VCaP (cell line): ENCODE measurements at regions not wholly inside any gene's neighbourhood (a gene's known extent, or its start where the extent isn't known, plus 50 kb on each side); places are given as distances from the start of the nearest gene placed in this dataset.

ENCODE experiments used
- H3K27ac ChIP-seq: fragments of 450-650 bp; 2 replicates; pipeline ENCODE4 v1.5.1; 2017
- TF ChIP-seq, protein P1 (sequence below): fragments of 450-650 bp; conservative IDR thresholded peaks from 2 replicates; pipeline ENCODE4 v1.5.1; 2017; ENCODE audit warnings: mild to moderate bottlenecking, moderate library complexity

DNA sequence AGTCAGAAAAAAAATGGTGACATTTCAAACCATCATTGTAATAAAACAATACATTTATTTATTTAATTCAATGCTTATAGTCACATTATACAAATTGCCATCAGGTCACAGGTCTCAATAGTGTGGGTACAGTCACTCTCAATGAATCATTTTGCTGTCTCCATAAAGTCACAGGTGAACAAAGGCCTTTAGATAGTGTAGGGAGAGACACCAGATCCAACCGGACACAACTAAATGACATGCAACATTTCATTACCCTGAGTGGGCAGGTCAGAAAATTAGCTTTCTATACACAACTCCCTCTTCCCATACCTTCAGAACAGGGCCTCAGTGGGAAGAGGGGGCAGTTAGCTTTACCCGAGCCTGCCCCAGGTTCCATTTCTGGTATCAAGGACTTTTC is 63.2 kb downstream of the STYXL2 start:
- H3K27ac ChIP-seq, result no peak overlapping the region
- TF ChIP-seq, protein P1, sequence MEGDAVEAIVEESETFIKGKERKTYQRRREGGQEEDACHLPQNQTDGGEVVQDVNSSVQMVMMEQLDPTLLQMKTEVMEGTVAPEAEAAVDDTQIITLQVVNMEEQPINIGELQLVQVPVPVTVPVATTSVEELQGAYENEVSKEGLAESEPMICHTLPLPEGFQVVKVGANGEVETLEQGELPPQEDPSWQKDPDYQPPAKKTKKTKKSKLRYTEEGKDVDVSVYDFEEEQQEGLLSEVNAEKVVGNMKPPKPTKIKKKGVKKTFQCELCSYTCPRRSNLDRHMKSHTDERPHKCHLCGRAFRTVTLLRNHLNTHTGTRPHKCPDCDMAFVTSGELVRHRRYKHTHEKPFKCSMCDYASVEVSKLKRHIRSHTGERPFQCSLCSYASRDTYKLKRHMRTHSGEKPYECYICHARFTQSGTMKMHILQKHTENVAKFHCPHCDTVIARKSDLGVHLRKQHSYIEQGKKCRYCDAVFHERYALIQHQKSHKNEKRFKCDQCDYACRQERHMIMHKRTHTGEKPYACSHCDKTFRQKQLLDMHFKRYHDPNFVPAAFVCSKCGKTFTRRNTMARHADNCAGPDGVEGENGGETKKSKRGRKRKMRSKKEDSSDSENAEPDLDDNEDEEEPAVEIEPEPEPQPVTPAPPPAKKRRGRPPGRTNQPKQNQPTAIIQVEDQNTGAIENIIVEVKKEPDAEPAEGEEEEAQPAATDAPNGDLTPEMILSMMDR, result no peak

DNA sequence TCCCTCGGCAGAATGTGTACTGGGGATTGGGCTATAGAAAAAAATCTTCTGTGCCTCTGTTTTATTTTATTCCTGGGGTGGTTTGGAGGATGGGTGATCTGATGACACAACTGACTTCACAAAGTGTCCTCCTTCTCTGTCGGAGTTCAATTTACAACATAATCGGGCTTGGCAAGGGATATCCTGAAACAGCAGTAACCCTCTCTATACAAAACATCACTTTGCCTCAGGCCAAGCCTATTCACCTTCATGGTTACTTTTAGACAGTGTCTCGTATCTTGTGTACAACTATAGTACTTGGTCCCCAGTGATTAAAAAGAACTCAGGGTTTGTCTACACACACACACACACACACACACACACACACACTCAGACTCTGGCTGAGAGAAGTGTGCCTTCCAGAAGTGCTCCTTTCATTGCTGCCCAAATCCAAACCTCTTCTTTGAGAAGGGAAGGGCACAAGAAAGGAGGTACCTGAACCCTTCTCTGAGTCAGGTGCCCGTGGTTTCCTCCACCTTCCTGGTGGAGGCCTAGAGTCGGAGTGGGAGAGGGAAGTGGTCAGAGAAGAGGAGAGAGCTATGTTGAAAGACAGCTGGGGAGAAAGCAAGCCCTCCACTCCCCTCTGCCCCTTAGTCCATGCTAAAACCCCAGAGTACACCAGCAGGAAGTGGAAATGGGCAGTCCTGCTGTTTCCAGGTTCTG is 62.4 kb upstream of the POU2F1 start:
- no peak overlapping the region for H3K27ac ChIP-seq
- TF ChIP-seq, protein P1, result no peak

DNA sequence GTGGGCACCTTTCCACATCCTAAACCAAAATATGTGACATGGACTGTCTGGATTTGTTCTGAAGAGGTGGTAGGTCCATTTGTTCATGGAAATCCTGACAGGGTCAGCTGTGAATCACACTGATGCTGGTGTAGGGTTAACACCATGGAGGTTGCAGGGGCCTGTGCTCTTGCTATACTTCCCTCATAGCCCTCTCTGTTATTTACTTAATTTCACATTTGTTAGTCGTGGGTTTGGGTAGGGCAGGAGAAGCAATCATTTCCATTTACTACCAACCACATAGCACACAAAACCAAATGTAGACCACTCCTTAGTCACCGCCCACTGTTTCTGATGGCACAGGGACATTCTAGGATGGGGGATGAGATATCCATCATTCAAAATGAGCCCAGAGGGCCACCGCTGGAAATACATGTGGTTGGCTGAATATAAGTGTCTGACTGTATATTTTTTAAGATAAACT is 61.8 kb upstream of the POU2F1 start:
- TF ChIP-seq, protein P1, result no peak
- H3K27ac ChIP-seq, result no peak overlapping the region

DNA sequence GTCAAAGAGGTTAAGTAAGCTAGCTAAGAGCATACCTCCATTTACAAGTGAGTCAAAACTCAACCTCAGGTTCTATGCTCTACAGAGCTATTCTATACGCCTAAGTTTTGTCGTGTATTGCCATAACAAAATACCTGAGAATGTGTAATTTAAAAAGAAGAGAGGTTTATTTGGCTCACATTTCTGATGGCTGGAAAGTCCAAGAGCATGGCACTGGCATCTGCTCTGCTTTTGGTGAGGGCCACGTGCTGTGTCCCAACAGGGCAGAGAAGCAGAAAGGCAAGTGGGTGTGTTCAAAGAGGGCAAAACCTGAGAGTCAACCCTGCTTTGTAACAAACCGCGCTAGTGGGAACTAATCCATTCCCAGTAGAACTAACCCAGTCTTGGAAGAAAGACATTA is 60.9 kb upstream of the POU2F1 start:
- TF ChIP-seq, protein P1, result no peak

GRCh38 chr1:167161242-167161641 is 59.4 kb upstream of the POU2F1 start:
- no peak overlapping the region for H3K27ac ChIP-seq
- TF ChIP-seq, protein P1, result no peak

More for the DNA sequence above, 60.9 kb upstream of the POU2F1 start:
- H3K27ac ChIP-seq, result no peak overlapping the region

- peak overlapping the region; percentile 67; the same call in 1 of the 2 replicates for H3K27ac ChIP-seq
- TF ChIP-seq, protein P1, result no peak
These were observed 58.9 kb upstream of the POU2F1 start for GRCh38 chr1:167161762-167162161.

DNA sequence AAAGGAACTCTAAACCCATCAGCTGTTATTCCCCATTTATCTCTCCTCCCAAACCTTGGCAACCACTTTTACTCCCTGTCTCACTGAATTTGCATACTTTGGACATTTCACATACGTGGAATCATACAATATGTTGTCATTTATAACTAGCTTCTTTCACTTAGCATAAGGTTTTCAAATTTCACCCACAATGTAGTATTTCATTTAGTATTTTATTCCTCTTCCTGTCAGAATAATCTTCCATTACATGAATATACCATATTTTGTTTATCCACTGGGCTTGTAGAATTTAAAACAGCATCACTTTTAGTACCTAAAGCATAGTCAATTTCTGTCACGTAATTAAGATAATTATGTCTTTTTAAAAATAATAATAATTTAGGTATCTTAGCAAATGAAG is 55.5 kb upstream of the POU2F1 start:
- TF ChIP-seq, protein P1, result no peak
- H3K27ac ChIP-seq, result peak overlapping the region; percentile 78
